Eye (tissue), 1 donor: ENCODE measurements at regions not wholly inside any gene's neighbourhood (a gene's known extent, or its start where the extent isn't known, plus 50 kb on each side); places are given as distances from the start of the nearest gene placed in this dataset.
A peak's percentile ranks its signal among the peaks of the same experiment; 100 is the strongest.
"Not testable (repeated sequence)": the region's sequence is repeated elsewhere in the genome, so short reads cannot be mapped to it uniquely, and the experiment has no call there.

Experiments
- DNase-seq: peaks from one replicate; pipeline ENCODE4 v3.0.0-alpha.2; 2015

DNA sequence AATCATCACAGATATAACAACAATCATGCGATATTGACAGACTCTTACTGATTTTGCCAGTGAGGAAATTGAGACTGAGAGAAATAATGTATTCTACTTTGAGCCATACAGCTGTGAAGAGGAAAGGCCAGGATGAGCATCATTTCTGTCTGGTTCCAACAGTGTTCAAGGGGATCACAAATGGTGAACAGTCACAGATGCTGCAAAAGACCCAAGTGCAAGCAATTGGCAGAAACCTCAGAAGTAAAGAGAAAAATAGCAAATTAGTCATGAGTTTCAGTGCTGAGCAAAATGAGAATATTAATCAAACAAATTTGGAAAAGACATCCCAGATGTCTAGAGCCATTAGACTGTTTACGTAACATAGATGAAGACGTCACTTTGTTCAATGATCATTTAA is 114.1 kb downstream of the RAB38 start:
- DNase-seq = no peak

DNA sequence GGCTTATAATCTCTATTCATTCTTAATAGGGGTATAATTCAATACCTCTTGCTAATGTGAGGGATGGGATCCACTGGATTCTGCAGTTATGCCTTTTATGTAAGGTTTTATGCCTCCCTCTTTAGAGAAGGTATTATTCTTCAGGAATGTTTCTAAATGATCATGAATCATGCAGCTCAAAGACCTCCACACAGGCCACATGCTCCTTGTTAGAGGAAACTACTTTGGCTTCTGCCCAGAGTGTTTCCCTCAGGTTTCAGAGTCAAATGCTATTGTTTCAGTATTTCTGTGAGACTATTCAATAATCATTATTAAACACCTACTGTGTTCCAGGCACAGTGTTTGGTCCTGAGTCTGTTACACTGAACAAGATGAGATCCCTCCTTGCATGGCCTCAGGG is 115.9 kb downstream of the RAB38 start:
- no peak for DNase-seq

DNA sequence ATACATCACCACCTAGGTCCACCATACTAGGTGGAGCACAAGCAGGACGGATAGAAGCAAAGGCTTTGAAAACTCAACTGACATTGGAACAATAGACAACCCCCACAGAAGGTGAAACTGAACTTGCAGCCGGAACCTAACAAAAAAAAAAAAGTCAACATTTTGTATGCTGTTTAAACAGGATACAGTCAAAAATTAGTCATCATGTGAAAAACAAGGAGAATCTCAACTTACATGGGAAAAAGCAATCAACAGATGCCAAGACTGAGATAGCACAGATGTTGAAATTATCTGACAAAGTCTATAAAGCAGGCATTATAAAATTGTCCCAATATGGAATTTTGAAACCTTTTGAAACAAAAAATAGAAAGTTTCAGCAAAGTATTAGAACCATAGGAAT is 123.8 kb downstream of the RAB38 start:
- no peak for DNase-seq

DNA sequence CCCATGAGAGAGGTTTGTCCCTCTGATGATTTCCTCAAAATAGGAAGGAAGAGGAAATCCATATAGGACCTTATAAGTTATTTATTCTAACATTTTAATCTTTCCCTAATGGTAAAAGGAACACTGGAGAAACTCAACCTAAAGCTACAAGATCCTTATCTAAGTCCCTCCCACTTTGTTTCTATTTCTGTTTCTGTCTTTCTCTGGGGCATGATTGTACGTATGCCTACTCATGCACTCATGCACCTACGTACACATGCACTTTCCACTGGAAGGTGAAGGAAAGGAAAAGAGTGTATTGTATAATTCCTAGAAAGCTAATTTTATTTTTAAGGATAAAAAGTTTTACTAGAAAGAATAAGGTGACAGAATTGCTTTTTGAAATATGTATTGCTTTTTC is 125.0 kb downstream of the RAB38 start:
- no peak for DNase-seq

DNA sequence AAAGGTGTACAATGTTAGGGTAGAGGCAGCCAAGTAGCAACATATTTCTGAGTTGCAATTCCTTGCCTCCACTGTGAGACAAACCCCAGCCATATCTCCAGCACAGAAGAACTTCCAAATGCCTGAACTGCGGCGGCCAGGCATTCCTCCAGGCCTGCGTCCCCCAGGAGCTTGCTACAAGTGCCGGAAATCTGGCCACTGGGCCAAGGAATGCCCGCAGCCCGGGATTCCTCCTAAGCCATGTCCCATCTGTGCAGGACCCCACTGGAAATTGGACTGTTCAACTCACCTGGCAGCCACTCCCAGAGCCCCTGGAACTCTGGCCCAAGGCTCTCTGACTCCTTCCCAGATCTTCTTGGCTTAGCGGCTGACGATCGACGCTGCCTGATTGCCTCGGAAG is 130.0 kb downstream of the RAB38 start:
- DNase-seq = not testable (repeated sequence)

DNA sequence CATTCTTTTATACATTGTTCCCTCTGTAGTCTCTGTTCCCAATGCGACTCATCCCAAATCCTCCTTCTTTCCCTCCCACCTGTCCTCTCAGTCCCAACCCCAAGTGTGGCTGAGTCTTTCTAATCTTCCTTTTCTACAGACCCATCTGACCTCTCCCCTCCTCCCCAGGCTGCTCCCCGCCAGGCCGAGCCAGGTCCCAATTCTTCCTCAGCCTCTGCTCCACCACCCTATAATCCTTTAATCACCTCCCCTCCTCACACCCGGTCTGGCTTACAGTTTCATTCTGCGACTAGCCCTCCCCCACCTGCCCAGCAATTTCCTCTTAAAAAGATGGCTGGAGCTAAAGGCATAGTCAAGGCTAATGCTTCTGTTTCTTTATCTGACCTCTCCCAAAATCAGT is 130.6 kb downstream of the RAB38 start:
- DNase-seq = not testable (repeated sequence)

DNA sequence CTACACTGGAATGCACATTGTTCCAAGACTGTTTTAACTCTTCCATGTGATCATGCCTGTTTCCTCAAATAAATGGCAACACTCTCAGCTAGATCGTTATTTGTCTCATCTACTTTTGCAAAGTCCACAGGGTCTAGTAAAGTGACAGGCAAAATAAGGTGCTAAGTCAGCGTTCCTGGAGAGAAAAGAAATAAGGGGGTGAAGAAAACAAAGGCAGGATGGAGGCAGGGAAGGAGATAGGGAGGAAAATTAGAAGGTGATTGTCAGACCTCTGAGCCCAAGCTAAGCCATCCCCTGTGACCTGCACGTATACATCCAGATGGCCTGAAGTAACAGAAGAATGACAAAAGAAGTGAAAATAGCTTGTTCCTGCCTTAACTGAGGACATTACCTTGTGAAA is 132.1 kb downstream of the RAB38 start:
- DNase-seq = no peak

DNA sequence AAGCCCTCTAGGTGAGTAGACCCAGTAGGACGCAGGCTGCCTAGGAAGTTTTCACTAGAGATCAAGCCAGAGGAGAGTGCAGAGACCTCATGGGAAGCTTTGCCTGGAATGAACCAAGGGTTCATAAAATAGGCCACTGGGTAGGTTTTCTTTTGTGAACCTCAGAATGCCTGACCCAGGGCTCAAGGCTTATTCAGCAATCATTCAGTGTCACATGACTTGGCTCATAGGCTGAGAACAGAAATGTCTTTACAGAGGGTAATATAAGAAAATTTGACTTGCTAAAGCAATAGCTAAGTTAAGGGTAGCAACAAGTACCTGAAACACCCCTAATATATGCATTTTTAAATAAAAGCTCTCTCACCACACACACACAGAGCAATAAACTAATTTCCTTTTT is 132.6 kb downstream of the RAB38 start:
- peak; percentile 38 for DNase-seq

DNA sequence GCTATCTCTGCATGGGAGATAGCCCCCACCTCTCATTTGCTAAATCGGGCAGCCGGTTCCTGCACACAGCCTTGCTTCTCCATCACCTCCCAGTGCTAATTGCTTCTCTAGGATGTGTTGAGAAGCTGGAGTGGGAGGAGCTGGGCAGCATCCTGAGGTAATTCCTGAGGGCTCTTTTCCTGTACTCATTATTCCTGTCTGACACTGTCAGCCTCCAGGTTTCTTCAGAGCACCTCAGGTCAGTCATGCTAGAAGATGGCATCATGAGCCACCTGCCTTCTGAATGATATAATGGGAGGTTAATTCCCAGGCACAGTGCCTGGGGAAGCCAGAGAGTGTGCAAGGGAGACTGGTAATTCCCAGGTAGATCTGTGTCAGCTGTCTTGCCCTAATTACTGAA is 133.0 kb downstream of the RAB38 start:
- DNase-seq = no peak

DNA sequence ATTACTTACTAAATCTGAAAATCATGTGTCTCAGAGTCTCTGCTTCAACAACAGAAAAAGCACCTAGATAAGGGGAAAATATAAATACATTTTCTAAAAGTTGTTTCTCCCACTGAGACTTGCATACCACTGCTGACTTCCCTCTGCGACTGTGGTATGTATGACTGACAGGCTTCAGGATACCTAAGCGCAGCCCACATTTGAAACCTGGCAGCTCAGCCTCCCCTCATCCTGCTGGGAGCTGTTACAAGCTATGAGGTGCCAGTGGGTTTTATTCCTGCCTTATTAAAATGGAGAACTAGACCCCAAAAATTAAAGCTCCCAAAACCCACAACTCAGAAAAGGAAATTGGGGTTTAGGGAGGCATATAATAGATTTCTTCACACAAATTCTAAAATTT is 133.6 kb downstream of the RAB38 start:
- DNase-seq = no peak

DNA sequence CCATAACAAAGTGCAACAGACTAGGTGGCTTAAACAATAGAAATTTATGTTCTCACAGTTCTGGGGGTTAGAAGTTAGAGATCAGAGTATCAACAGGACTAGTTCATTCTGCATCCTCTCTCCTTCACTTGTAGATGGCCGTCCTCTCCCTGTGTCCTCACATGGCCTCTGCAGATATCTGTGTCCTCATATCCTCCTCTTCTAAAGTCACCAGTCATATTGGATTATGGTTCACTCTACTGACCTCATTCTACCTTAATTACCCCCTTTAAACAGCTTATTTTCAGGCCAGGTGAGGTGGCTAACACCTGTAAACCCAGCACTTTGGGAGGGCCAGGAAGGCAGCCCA is 135.1 kb downstream of the RAB38 start:
- DNase-seq = no peak

DNA sequence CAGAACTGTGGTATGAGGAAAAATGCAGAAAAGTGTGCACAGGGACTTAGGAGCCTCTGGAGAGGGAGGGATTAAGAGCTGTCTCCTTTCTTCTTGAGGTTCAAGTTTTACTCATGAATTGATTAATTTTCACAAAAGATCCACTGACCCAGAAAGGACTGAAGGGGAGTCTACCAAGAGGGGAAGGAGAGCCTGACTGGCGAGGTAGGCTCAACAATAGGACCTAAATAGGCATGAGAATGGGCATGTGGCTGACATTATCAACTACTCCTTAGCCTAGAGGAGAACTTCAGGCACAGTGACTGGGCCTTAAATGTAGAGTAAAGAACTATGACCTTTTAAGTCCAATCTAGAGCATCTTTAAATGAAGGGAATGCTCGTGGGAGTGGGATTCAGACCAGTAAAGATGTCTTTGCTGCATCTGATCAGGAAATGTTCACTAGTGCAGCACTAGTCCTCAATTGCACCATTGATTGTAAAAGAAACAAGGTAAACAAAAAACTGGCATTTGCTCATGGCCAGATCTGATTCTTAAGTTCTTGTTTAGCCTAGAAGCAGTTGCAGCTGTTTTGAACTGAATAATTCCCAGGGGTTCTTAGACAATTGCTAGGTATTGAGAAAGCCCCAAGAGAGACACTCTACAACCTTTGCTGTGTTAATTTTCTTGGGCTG is 135.6 kb downstream of the RAB38 start:
- peak; percentile 82 for DNase-seq

DNA sequence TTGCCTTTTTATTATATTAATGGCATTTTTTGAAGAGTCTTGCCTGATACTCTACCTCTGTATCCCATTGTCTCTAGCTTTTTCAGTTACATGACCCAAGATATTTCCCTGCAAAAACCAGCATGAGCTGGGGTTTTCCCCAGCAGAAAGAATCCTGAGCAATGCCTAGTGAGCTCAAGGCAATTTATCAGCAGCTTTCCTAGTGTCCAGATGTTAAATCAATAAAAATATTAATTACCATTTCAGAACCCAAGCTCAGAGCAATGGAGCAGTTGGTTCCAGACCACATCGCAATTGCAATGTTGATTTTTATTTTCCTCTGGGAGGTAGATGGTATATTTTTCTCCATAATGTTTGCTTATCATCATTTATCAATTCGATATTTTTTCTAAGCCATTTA is 137.2 kb downstream of the RAB38 start:
- no peak for DNase-seq

DNA sequence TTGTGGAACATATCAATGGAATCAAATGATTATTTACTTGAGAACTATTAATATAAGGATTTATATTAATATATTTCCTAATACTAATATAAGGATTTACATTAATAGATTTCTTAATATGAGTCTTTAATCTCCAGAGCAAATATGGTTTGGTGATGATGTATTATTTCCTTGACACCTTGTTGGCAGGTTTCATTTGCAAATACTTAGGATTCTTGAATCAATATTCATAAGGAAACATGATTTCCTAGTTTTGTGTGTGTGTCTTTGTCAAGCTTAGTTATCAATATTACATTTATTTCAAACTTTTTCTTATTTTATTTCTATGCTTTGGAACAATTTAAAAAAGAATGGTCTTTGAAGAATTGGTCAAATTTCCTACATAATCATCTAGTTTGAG is 138.5 kb downstream of the RAB38 start:
- DNase-seq = no peak

DNA sequence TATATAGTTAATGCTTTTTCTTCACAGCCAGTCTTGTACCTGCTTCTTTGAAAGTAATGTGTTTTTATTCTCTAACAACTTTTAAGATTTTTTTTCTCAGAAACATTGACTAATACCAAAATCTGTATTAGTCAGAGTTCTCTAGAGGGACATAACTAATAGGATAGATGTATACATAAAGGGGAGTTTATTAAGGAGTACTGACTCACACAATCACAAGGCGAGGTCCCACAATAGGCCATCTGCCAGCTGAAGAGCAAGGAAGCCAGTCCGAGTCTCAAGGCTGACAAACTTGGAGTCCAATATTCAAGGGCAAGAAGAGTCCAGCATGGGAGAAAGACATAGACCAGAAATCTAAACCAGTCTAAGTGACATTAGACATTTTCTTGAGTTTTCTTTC is 140.0 kb downstream of the RAB38 start:
- no peak for DNase-seq

DNA sequence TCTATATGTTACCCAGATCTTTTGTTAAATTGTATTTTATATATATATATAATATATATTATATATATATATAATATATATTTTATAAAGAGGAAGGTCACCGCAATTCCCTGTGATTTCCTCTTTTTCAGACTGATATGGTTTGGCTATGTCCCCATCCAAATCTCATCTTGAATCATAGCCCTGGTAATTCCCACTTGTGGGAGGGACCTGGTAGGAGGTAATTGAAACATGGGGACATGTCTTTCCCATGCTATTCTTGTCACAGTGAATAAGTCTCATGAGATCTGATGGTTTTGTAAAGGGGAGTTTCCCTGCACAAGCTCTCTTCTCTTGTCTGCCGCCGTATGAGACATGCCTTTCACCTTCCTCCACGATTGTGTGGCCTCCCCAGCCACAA is 157.6 kb downstream of the RAB38 start:
- no peak for DNase-seq

DNA sequence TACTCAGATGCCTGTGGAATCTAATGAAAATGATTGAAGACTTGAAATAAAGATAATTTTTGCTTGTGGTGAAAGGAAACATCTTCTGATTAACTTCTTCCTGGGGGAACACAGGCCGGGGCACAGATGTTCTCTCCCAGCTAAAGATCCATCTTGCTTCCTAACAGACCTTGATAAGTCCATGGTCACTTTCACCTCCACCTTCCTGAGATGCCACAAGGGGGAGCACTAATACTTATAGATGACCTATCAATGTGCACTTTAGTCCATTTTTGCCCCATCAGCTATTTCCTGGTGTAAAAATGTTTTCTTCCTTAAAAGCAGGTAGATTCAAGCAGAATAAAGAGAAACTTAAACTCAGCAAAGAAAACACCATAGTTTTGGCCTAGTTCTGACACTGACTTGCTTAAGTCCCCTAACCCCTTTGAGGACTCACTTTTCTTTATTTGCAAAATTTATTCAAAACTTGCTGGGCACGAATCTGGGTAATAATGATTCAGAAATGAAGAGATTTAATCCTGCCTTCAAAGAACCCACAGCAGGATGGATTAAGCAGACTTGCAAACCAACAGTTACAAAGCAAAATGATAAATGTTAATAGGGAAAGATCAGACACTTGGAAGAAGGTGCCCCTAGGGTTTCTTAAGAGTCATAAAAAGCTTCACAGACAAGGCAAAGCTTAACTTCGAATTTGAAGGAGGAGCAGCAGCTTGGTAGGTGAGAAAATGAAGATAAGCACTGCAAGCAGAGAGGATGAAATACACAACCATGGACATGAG is 158.7 kb downstream of the RAB38 start:
- peak; percentile 89 for DNase-seq

DNA sequence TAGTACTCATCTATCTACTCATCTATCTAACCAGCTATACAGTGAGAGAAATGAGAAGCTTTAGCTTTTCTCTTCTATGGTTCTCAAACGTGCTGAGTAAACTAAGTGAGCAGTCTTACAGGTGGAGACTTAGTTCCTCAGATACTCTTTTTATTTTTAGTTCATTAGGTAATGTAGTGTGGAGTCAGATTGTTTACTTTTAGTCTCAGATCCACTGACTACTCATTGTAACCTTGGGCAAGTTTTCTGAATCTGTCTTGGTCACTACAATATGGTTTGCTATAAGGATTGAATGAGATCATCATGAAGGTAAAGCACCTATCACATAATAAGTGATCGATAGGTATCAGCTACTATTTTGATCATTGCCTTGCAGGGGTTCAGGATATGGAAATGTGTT is 160.1 kb downstream of the RAB38 start:
- no peak for DNase-seq

DNA sequence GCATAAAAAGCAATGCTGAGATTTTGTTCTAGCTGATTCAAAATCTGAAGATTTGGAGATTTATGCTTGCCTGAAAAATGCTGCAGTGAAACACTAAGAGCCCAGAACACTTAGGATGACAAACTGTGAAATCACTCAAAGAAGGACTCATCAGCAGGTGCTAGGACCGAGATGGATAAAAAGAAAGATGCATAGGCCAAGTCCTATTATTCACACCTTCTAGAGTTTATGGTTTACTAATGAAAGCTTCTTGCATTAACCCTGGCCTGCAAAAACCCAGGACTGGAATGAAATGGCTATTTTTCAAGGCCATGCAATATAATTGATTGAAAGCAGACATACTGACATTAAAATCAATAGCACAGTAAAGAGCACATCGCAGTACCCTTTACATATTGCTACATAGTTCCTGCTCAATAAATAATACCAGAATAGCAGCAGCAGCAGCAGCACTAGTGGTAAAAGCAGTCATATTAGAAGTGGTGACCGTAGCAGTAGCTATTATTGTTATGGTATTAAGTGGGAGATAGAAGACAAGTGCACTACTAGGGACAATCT is 161.7 kb downstream of the RAB38 start:
- no peak for DNase-seq

DNA sequence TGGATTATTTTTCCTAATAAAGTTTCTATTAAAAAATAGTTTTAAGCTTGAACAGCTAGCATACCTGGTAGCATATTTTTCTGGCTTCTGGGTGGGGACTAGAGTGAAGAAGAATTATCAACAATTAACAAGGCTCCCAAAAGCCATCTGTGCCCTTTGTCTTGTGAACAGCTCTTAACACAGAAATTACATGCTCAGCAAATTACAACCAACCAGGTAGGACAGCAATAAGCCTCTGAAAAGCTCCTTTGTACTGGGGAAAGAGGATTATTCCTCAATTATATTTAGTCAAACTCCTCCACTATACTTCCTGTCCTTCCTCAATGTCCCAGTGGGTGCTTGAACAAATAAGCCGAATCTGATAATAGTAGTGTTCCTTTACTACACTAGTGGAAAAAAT is 162.8 kb downstream of the RAB38 start:
- DNase-seq = no peak

DNA sequence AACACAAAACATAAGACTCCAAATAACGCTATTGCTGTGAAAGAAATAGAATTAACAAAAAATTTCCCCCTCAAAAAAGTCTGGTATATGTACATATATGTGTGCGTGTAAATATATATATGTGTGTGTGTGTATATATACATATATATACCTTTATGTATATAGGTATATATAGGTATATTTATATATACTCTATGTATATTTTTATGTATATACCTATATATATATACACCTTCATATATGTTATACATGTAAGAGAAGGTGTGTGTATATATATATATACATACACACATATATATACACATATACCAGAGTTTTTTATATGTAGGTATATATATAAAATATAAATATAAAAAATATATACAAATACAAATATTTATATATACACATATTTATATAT is 199.2 kb downstream of the RAB38 start:
- no peak for DNase-seq

DNA sequence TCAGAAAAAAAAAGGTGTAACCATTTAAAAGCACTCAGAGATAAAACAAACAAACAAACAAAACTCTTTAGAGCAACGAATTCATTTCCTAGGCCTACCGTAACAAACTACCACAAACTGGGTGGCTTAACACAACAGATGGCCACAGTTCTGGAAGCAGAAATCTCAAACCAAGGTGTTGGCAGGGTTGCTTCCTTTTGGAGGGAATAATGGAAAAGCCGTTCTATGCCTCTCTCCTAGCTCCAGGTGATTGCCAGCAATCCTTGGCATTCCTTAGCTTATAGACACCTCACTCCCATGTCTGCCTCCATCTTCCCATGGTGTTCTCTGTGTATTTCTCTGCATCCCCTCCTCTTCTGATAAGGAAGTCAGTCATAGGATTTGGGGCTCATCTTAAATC is 200.4 kb downstream of the RAB38 start:
- DNase-seq = no peak

DNA sequence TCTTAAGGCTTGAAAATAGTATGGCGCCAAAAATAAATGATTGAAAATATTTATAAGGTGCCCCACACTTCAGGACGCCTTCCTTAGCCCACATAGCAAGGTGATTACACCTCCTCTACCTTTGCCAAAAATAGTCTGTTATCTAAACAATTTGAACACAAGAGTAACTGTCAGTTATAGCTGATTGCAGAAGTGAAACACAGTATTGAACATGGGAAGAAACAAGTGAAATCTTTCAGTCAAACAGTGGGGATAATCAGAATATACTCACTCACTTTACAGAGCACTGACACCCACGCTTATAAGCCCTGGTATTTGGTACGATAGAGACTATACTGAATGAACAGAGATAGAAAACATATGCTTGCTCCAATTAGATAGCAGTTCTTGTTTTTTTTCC is 203.1 kb downstream of the RAB38 start:
- DNase-seq = no peak

DNA sequence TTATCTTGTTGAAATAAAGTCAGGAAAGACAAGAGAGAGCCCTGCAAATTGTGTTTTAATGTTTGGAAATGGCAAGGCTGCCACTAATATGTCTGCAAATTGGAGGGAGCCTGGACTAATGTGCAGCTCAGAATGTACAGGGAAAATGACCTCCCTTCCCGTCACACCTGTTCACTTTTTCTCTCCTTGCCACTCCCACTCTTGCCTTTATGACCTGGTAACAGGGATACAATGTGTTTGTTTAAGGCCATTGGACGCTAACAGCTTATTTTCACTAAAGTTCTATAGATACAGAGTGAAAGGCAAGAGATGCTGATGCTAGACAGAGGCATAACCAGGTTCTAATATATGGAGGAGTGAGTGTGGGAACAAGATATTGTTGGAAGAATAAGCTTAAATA is 203.9 kb downstream of the RAB38 start:
- DNase-seq = no peak

DNA sequence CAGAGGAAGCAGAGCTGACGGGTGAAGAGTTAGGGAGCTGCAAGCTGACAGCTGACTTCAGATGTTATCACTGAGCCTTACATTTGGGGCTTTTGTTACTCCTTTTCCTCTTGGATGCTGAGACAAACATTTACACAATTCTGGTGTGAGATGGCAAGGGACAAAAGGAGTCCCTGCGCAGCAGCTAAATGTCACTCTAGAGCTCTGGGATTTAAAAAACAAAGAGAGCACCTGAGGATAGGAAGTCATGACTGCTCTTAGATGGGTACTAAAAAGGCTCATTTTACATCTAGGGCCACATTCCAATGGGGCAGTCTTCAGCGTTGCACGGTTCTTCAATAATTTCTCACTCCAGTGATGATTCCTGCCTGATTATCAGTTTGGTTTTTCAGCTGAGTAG is 204.5 kb downstream of the RAB38 start:
- DNase-seq = no peak
